HEK293T (cell line): ENCODE measurements at regions not wholly inside any gene's neighbourhood (a gene's known extent, or its start where the extent isn't known, plus 50 kb on each side); places are given as distances from the start of the nearest gene placed in this dataset.

ENCODE experiments used
- BHLHE40 ChIP-seq: fragments of 450-650 bp; IDR thresholded peaks from 2 replicates; pipeline ENCODE4 v1.6.1; 2016; ENCODE audit warnings: mild to moderate bottlenecking, moderate library complexity, borderline replicate concordance
- ELF4 ChIP-seq: fragments of 450-650 bp; IDR thresholded peaks from 2 replicates; pipeline ENCODE4 v1.6.1; 2017; ENCODE audit warnings: antibody characterized with exemption
- NFRKB ChIP-seq: fragments of 450-650 bp; IDR thresholded peaks from 2 replicates; pipeline ENCODE4 v1.6.1; 2016; ENCODE audit warnings: mild to moderate bottlenecking, moderate library complexity
- SP1 ChIP-seq: fragments of 450-650 bp; IDR thresholded peaks from 2 replicates; pipeline ENCODE4 v1.6.1; 2017
- SUZ12 ChIP-seq: fragments of 450-650 bp; IDR thresholded peaks from 2 replicates; pipeline ENCODE4 v1.6.1; 2016; ENCODE audit warnings: mild to moderate bottlenecking
- TARDBP ChIP-seq: fragments of 450-650 bp; IDR thresholded peaks from 2 replicates; pipeline ENCODE4 v1.6.1; 2016
- ZNF384 ChIP-seq: fragments of 450-650 bp; IDR thresholded peaks from 2 replicates; pipeline ENCODE4 v1.6.1; 2016
- TF ChIP-seq, protein P1 (sequence below): fragments of 450-650 bp; IDR thresholded peaks from 2 replicates; pipeline ENCODE4 v1.6.1; 2016

DNA sequence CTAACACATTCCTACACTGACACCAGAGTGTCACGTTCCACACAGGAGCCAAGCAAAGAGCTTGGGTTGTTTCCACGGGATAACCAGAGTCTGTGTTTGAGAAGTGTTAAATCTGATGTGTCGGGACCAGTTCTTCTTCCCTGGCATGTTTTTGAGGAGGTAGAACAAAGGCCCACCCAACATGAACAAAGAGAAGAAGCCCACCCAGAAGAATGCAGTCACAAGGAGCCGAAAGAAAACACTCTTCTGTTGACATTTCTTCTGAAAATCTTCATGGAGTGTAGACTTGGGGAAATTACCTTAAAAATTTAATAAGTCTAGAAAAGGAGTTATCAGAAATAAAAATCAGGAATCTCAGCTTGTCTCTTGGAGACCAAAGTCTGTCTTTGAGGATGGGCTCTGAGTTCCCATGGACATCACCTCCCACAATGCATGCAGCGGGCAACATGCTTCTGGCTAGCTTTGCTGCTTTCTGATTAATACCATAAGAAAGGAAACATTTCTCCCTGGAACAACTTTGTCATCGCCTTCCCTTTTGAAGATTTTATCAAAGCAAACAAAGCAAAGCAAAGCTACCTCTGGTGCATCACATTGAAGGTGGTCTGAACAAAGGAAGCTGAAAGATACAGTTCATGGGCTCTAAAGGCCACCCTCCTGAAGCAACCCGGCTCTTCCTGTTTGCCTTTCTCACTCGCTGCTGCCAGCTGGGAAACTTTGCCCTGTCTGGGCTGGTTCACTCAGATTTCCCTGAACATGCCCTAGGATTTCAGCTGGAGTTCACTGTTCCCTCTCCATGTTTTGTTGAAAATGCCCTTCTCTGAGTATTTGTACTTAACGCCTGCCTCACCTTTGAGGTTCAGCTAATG lies 448.1 kb downstream of the KIF16B start:
- TF ChIP-seq TARDBP, result no peak
- TF ChIP-seq NFRKB, result no peak
- TF ChIP-seq, protein P1, sequence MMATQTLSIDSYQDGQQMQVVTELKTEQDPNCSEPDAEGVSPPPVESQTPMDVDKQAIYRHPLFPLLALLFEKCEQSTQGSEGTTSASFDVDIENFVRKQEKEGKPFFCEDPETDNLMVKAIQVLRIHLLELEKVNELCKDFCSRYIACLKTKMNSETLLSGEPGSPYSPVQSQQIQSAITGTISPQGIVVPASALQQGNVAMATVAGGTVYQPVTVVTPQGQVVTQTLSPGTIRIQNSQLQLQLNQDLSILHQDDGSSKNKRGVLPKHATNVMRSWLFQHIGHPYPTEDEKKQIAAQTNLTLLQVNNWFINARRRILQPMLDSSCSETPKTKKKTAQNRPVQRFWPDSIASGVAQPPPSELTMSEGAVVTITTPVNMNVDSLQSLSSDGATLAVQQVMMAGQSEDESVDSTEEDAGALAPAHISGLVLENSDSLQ, result no peak
- TF ChIP-seq ELF4, result no peak
- no peak for TF ChIP-seq SUZ12
- TF ChIP-seq ZNF384, result no peak
- no peak for TF ChIP-seq SP1
- TF ChIP-seq BHLHE40, result no peak
